GM12878 (cell line): ENCODE measurements at regions not wholly inside any gene's neighbourhood (a gene's known extent, or its start where the extent isn't known, plus 50 kb on each side); places are given as distances from the start of the nearest gene placed in this dataset.

ENCODE experiments used
- ATAC-seq: fragments of 200-7000 bp; cut with Tn5 transposase; 3 replicates; pipeline ENCODE4 v1.9.1; 2020; ENCODE audit warnings: mild to moderate bottlenecking, moderate library complexity
- BruUV-seq: library from RNA; stranded (reverse); fragments of 400-500 nt; replicated peaks from 2 replicates; lab custom pipeline; 2021; lab: Mats Ljungman, UMichigan
- CTCF ChIA-PET: fragments of 300-600 bp; sonication (Branson Sonifier 250); formaldehyde crosslinking; extraction: SDS; loops from one replicate; lab custom pipeline; 2021; ENCODE audit warnings: inconsistent platforms; lab: Yijun Ruan, JAX
- POLR2A ChIA-PET: fragments of 350-600 bp; formaldehyde crosslinking; extraction: SDS; loops from one replicate; lab custom pipeline; 2021; ENCODE audit warnings: inconsistent platforms; lab: Charles Lee
- RAD21 ChIA-PET: fragments of 300-600 bp; sonication (Branson Sonifier 250); formaldehyde crosslinking; loops from one replicate; lab custom pipeline; 2023; ENCODE audit warnings: antibody characterized with exemption; ENCODE audit not compliant: unreplicated experiment; lab: Charles Lee
- SMC1A ChIA-PET: fragments of 300-600 bp; sonication (Branson Sonifier 250); formaldehyde crosslinking; loops from one replicate; lab custom pipeline; 2023; ENCODE audit not compliant: unreplicated experiment, uncharacterized antibody; lab: Charles Lee
- DNase-seq: peaks from one replicate; pipeline ENCODE4 v3.0.0-alpha.2; 2011; ENCODE audit warnings: low read depth, low spot score
- FAIRE-seq: peaks from 3 replicates; lab custom pipeline; 2011; peaks lifted over from hg19 to GRCh38; lab: Jason Lieb, UNC
- H2AFZ ChIP-seq: 2 replicates; pipeline ENCODE4 v1.6.0; 2011; ENCODE audit warnings: low read depth, low read length, control low read depth; ENCODE audit not compliant: control insufficient read depth
- H3K27ac ChIP-seq: 2 replicates; pipeline ENCODE4 v1.5.1; 2011; ENCODE audit warnings: control low read depth; ENCODE audit not compliant: control insufficient read depth, insufficient read depth
- H3K27me3 ChIP-seq, 2 experiments: replicated peaks in 1 of 2; 2 replicates each; pipeline versions ENCODE4 v1.6.0 to v1.6.1; 2011; ENCODE audit warnings: low read length in 1 of 2; ENCODE audit not compliant: control insufficient read depth in 2 of 2, insufficient read depth in 2 of 2
- H3K36me3 ChIP-seq, 2 experiments: 2 replicates each; pipeline ENCODE4 v1.5.1; 2011; ENCODE audit warnings: low read length in 1 of 2; ENCODE audit not compliant: control insufficient read depth in 2 of 2, insufficient read depth in 2 of 2
- H3K4me1 ChIP-seq: 2 replicates; pipeline ENCODE4 v1.6.1; 2011; ENCODE audit warnings: mild to moderate bottlenecking, low read length, moderate library complexity, mixed read lengths; ENCODE audit not compliant: control insufficient read depth, insufficient read depth
- H3K4me2 ChIP-seq: 2 replicates; pipeline ENCODE4 v1.6.0; 2011; ENCODE audit warnings: control low read depth; ENCODE audit not compliant: control insufficient read depth, insufficient read depth
- H3K4me3 ChIP-seq: fragments of 200-600 bp; sonication (generic); 2 replicates; pipeline ENCODE4 v1.5.1; 2016
- H3K79me2 ChIP-seq: 2 replicates; pipeline ENCODE4 v1.6.0; 2011; ENCODE audit warnings: low read length; ENCODE audit not compliant: control insufficient read depth, insufficient read depth
- H3K9ac ChIP-seq: 2 replicates; pipeline ENCODE4 v1.8.0; 2011; ENCODE audit warnings: low read length, control low read depth, mixed read lengths; ENCODE audit not compliant: control insufficient read depth, insufficient read depth
- H3K9me3 ChIP-seq: replicated peaks from 3 replicates; pipeline ENCODE4 v1.5.1; 2011; ENCODE audit warnings: mild to moderate bottlenecking, low read length; ENCODE audit not compliant: control insufficient read depth, insufficient read depth
- H4K20me1 ChIP-seq: 2 replicates; pipeline ENCODE4 v1.6.0; 2011; ENCODE audit not compliant: control insufficient read depth, insufficient read depth
- CHD4 ChIP-seq: fragments of 200-600 bp; sonication (generic); IDR thresholded peaks from 2 replicates; pipeline ENCODE4 v1.6.1; 2016; ENCODE audit warnings: mild to moderate bottlenecking
- EED ChIP-seq: sonication (generic); IDR thresholded peaks from 2 replicates; pipeline ENCODE4 v1.6.1; 2016; ENCODE audit warnings: antibody characterized with exemption, low read depth
- FOXM1 ChIP-seq: IDR thresholded peaks from 2 replicates; pipeline ENCODE4 v1.6.1; 2012; ENCODE audit warnings: low read depth, mild to moderate bottlenecking, inconsistent platforms, low read length, moderate library complexity
- JUNB ChIP-seq: IDR thresholded peaks from 2 replicates; pipeline ENCODE4 v1.6.1; 2016; ENCODE audit warnings: antibody characterized with exemption, mild to moderate bottlenecking
- POU2F2 ChIP-seq: IDR thresholded peaks from 3 replicates; pipeline ENCODE4 v1.6.1; 2011; ENCODE audit warnings: low read depth, mild to moderate bottlenecking, low read length, borderline replicate concordance
- RFX5 ChIP-seq: IDR thresholded peaks from 2 replicates; pipeline ENCODE4 v1.6.1; 2011; ENCODE audit warnings: low read depth, low read length, improper control_type of control experiment
- SIX5 ChIP-seq: IDR thresholded peaks from 2 replicates; pipeline ENCODE4 v1.6.1; 2011; ENCODE audit warnings: mild to moderate bottlenecking, low read depth, low read length, moderate library complexity; ENCODE audit not compliant: severe bottlenecking
- TCF3 ChIP-seq: IDR thresholded peaks from 2 replicates; pipeline ENCODE4 v1.6.1; 2012; ENCODE audit warnings: low read depth, mild to moderate bottlenecking, low read length, borderline replicate concordance; ENCODE audit not compliant: insufficient read depth
- WGBS: methylation state at CpG from one replicate; pipeline ENCODE4 v1.1.6; 2016; ENCODE audit warnings: low lambda C conversion rate; ENCODE audit not compliant: insufficient replicate concordance, insufficient coverage; ENCODE audit errors: missing lambda C conversion rate; 5-methylcytosine and 5-hydroxymethylcytosine counted together
- in situ Hi-C: fragments of 300-500 bp; cut with MboI; formaldehyde crosslinking; loops from 9 replicates; pipeline ENCODE4 v1.14.3; 2018; ENCODE audit warnings: mixed read lengths
- intact Hi-C: fragments of 100-400 bp; cut with micrococcal nuclease; formaldehyde crosslinking; loops from one replicate; pipeline ENCODE4 v1.14.2; 2022; ENCODE audit not compliant: unreplicated experiment
- TF ChIP-seq, protein P1 (sequence below): IDR thresholded peaks from 2 replicates; pipeline ENCODE4 v1.6.1; 2011; ENCODE audit warnings: low read depth, low read length, improper control_type of control experiment, borderline replicate concordance
- TF ChIP-seq, protein P2 (sequence below): fragments of 450-650 bp; IDR thresholded peaks from 2 replicates; pipeline ENCODE4 v1.6.1; 2018; ENCODE audit warnings: mild to moderate bottlenecking, low read depth, moderate library complexity; ENCODE audit not compliant: partially characterized antibody
- TF ChIP-seq, protein P3 (sequence below): IDR thresholded peaks from 2 replicates; pipeline ENCODE4 v1.6.1; 2011; ENCODE audit warnings: mild to moderate bottlenecking, low read depth, low read length, moderate library complexity; ENCODE audit not compliant: insufficient replicate concordance
- TF ChIP-seq, protein P4 (sequence below): fragments of 450-650 bp; conservative IDR thresholded peaks from 2 replicates; pipeline ENCODE4 v1.6.1; 2017; ENCODE audit warnings: mild to moderate bottlenecking, moderate library complexity

DNA sequence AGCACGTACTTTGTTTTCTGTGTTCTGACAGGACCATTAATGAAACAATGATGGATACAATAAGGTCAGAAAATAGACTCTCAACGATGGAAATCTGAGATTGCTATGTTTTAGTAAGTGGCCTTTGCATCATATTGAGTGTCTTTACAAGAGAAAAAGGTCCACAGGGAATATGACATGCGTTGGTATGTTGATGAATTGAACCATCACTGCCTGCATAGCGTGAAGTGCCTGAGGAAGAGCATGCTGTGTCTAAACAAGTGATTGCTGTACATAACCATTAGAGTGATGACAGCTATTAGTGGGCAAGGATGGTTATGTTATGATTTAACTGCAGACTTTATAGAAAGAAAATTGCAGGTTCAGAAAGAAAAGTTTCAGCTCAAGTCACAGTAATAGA, 623.2 kb downstream of the SLITRK5 start:
- no peak overlapping the region for H3K4me2 ChIP-seq
- POLR2A ChIA-PET: no interaction called here
- H3K4me3 ChIP-seq: no peak overlapping the region
- RAD21 ChIA-PET: no interaction called here
- H3K9ac ChIP-seq: no peak overlapping the region
- FAIRE-seq (no peak), DNase-seq (no peak), ATAC-seq (no peak)
- in situ Hi-C loops (no loop called here), intact Hi-C loops (no loop called here)
- H3K9me3 ChIP-seq: no peaks in the 10 kb centered on the region
- H3K4me1 ChIP-seq: no peaks in the 10 kb centered on the region
- TF ChIP-seq, protein P1, sequence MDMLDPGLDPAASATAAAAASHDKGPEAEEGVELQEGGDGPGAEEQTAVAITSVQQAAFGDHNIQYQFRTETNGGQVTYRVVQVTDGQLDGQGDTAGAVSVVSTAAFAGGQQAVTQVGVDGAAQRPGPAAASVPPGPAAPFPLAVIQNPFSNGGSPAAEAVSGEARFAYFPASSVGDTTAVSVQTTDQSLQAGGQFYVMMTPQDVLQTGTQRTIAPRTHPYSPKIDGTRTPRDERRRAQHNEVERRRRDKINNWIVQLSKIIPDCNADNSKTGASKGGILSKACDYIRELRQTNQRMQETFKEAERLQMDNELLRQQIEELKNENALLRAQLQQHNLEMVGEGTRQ: no peak
- TF ChIP-seq TCF3 (no peak), RFX5 (no peak), CHD4 (no peak), EED (no peak), SIX5 (no peak), JUNB (no peak), FOXM1 (no peak), POU2F2 (no peak)
- TF ChIP-seq, protein P2, sequence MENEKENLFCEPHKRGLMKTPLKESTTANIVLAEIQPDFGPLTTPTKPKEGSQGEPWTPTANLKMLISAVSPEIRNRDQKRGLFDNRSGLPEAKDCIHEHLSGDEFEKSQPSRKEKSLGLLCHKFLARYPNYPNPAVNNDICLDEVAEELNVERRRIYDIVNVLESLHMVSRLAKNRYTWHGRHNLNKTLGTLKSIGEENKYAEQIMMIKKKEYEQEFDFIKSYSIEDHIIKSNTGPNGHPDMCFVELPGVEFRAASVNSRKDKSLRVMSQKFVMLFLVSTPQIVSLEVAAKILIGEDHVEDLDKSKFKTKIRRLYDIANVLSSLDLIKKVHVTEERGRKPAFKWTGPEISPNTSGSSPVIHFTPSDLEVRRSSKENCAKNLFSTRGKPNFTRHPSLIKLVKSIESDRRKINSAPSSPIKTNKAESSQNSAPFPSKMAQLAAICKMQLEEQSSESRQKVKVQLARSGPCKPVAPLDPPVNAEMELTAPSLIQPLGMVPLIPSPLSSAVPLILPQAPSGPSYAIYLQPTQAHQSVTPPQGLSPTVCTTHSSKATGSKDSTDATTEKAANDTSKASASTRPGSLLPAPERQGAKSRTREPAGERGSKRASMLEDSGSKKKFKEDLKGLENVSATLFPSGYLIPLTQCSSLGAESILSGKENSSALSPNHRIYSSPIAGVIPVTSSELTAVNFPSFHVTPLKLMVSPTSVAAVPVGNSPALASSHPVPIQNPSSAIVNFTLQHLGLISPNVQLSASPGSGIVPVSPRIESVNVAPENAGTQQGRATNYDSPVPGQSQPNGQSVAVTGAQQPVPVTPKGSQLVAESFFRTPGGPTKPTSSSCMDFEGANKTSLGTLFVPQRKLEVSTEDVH: no peak
- TF ChIP-seq, protein P3, sequence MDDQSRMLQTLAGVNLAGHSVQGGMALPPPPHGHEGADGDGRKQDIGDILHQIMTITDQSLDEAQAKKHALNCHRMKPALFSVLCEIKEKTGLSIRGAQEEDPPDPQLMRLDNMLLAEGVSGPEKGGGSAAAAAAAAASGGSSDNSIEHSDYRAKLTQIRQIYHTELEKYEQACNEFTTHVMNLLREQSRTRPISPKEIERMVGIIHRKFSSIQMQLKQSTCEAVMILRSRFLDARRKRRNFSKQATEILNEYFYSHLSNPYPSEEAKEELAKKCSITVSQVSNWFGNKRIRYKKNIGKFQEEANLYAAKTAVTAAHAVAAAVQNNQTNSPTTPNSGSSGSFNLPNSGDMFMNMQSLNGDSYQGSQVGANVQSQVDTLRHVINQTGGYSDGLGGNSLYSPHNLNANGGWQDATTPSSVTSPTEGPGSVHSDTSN: no peak
- TF ChIP-seq, protein P4, sequence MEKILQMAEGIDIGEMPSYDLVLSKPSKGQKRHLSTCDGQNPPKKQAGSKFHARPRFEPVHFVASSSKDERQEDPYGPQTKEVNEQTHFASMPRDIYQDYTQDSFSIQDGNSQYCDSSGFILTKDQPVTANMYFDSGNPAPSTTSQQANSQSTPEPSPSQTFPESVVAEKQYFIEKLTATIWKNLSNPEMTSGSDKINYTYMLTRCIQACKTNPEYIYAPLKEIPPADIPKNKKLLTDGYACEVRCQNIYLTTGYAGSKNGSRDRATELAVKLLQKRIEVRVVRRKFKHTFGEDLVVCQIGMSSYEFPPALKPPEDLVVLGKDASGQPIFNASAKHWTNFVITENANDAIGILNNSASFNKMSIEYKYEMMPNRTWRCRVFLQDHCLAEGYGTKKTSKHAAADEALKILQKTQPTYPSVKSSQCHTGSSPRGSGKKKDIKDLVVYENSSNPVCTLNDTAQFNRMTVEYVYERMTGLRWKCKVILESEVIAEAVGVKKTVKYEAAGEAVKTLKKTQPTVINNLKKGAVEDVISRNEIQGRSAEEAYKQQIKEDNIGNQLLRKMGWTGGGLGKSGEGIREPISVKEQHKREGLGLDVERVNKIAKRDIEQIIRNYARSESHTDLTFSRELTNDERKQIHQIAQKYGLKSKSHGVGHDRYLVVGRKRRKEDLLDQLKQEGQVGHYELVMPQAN: no peak
- H2AFZ ChIP-seq: no peak overlapping the region
- 6% methylated on average over 4 of the region's 4 CpGs for WGBS
- CTCF ChIA-PET: no interaction called here
- no peaks in the 10 kb centered on the region for H3K36me3 ChIP-seq
- SMC1A ChIA-PET: no interaction called here
- no peaks in the 10 kb centered on the region for H4K20me1 ChIP-seq
- no peaks in the 10 kb centered on the region for H3K27me3 ChIP-seq
- no peak overlapping the region for H3K27ac ChIP-seq
- BruUV-seq: no TSS peak
- H3K79me2 ChIP-seq: no peaks in the 10 kb centered on the region
